Left kidney (tissue), 1 donor: ENCODE measurements at regions not wholly inside any gene's neighbourhood (a gene's known extent, or its start where the extent isn't known, plus 50 kb on each side); places are given as distances from the start of the nearest gene placed in this dataset.

Experiments
- DNase-seq: peaks from one replicate; pipeline ENCODE4 v3.0.0-alpha.2; 2013

- DNase-seq = no peak
Observed at GRCh38 chrX:68927178-68927577, 98.4 kb downstream of the EFNB1 start.

- DNase-seq = no peak
Observed at GRCh38 chrX:68923147-68923546, 94.3 kb downstream of the EFNB1 start.

GRCh38 chrX:68922013-68922412 lies 93.2 kb downstream of the EFNB1 start:
- DNase-seq = no peak

- no peak for DNase-seq
Observed at GRCh38 chrX:68920561-68920960, 91.7 kb downstream of the EFNB1 start.

GRCh38 chrX:68919707-68920106 lies 90.9 kb downstream of the EFNB1 start:
- DNase-seq = no peak

GRCh38 chrX:68918202-68918601 lies 89.4 kb downstream of the EFNB1 start:
- no peak for DNase-seq

GRCh38 chrX:68917799-68918198 lies 89.0 kb downstream of the EFNB1 start:
- DNase-seq = no peak

- no peak for DNase-seq
Observed at GRCh38 chrX:68916891-68917290, 88.1 kb downstream of the EFNB1 start.

- no peak for DNase-seq
Observed at GRCh38 chrX:68915778-68916177, 87.0 kb downstream of the EFNB1 start.

- no peak for DNase-seq
Observed at GRCh38 chrX:68914479-68914946, 85.7 kb downstream of the EFNB1 start.

GRCh38 chrX:68913249-68913547 lies 84.4 kb downstream of the EFNB1 start:
- no peak for DNase-seq

- DNase-seq = no peak
Observed at GRCh38 chrX:68912113-68912512, 83.3 kb downstream of the EFNB1 start.

GRCh38 chrX:68910731-68911428 lies 82.1 kb downstream of the EFNB1 start:
- DNase-seq = no peak

GRCh38 chrX:68909945-68910344 lies 81.1 kb downstream of the EFNB1 start:
- no peak for DNase-seq

- DNase-seq = no peak
Observed at GRCh38 chrX:68908071-68908470, 79.2 kb downstream of the EFNB1 start.

GRCh38 chrX:68902706-68903504 lies 74.1 kb downstream of the EFNB1 start:
- DNase-seq = no peak

GRCh38 chrX:68901519-68901918 lies 72.7 kb downstream of the EFNB1 start:
- no peak for DNase-seq

GRCh38 chrX:68898598-68898997 lies 69.8 kb downstream of the EFNB1 start:
- no peak for DNase-seq

- no peak for DNase-seq
Observed at GRCh38 chrX:68897118-68897945, 68.5 kb downstream of the EFNB1 start.

GRCh38 chrX:68896581-68896980 lies 67.8 kb downstream of the EFNB1 start:
- DNase-seq = no peak

- no peak for DNase-seq
Observed at GRCh38 chrX:68895778-68896177, 67.0 kb downstream of the EFNB1 start.

- no peak for DNase-seq
Observed at GRCh38 chrX:68895341-68895755, 66.5 kb downstream of the EFNB1 start.
